Epithelial cell of esophagus (primary cell): ENCODE measurements at regions not wholly inside any gene's neighbourhood (a gene's known extent, or its start where the extent isn't known, plus 50 kb on each side); places are given as distances from the start of the nearest gene placed in this dataset.

Experiments used
- DNase-seq: peaks from one replicate; pipeline ENCODE4 v3.0.0; 2010; ENCODE audit warnings: low read depth
- H3K4me3 ChIP-seq: 2 replicates; pipeline ENCODE4 v1.5.1; 2011; ENCODE audit warnings: mild to moderate bottlenecking, low read length, control low read depth
- CTCF ChIP-seq: IDR thresholded peaks from 2 replicates; pipeline ENCODE4 v1.5.1; 2011; ENCODE audit warnings: low read depth, mild to moderate bottlenecking, low read length, control low read depth, inconsistent platforms; ENCODE audit not compliant: insufficient read depth; ENCODE audit errors: missing control alignments

- H3K4me3 ChIP-seq = no peak overlapping the region
- DNase-seq = no peak
- no peak for TF ChIP-seq CTCF
These were observed 63.5 kb upstream of the PRDM11 start for GRCh38 chr11:45082744-45083543.

- peak; percentile 33 for TF ChIP-seq CTCF
- no peak overlapping the region for H3K4me3 ChIP-seq
- peak; percentile 26 for DNase-seq
These were observed 62.8 kb upstream of the PRDM11 start for GRCh38 chr11:45083544-45084087.

GRCh38 chr11:45085646-45086501 is 60.6 kb upstream of the PRDM11 start:
- no peak overlapping the region for H3K4me3 ChIP-seq

GRCh38 chr11:45086526-45086925 is 59.9 kb upstream of the PRDM11 start:
- no peak for DNase-seq
- no peak for TF ChIP-seq CTCF
- no peak overlapping the region for H3K4me3 ChIP-seq

More at GRCh38 chr11:45085646-45086501, 60.6 kb upstream of the PRDM11 start:
- TF ChIP-seq CTCF = no peak
- no peak for DNase-seq

GRCh38 chr11:45087086-45087899 is 59.1 kb upstream of the PRDM11 start:
- H3K4me3 ChIP-seq = no peak overlapping the region
- DNase-seq = no peak
- no peak for TF ChIP-seq CTCF

GRCh38 chr11:45087900-45088160 is 58.6 kb upstream of the PRDM11 start:
- no peak overlapping the region for H3K4me3 ChIP-seq
- no peak for DNase-seq
- TF ChIP-seq CTCF = no peak
